ENCODE measurements at regions not wholly inside any gene's neighbourhood (a gene's known extent, or its start where the extent isn't known, plus 50 kb on each side); places are given as distances from the start of the nearest gene placed in this dataset.

GRCh38 chr11:128246810-128247594 is 340.4 kb downstream of the ETS1 start:
- Histone ChIP-seq H3K27me3 (no peaks in the 10 kb centered on the region), H3K4me3 (no peak overlapping the region), H3K27ac (no peak overlapping the region), H3K4me1 (no peaks in the 10 kb centered on the region), H3K36me3 (no peaks in the 10 kb centered on the region), H3K9me3 (no peaks in the 10 kb centered on the region)
- no peak for DNase-seq (ENCODE audit: low spot score in 2 of 2)
- no peak for TF ChIP-seq CTCF (IDR thresholded peaks at IDR 0.05)
- intact Hi-C loops (cut with DNase I), result no loop called here

- no peak overlapping the region for H3K4me3 ChIP-seq
- H3K36me3 ChIP-seq, result no peaks in the 10 kb centered on the region
- H3K9me3 ChIP-seq, result no peaks in the 10 kb centered on the region
- no peaks in the 10 kb centered on the region for H3K4me1 ChIP-seq
- H3K27ac ChIP-seq, result no peak overlapping the region
- no peak for TF ChIP-seq CTCF (IDR thresholded peaks at IDR 0.05)
- no peaks in the 10 kb centered on the region for H3K27me3 ChIP-seq
- no peak for DNase-seq (ENCODE audit: low spot score in 2 of 2)
- intact Hi-C loops (cut with DNase I), result no loop called here
These were observed 341.0 kb downstream of the ETS1 start for GRCh38 chr11:128246364-128246801.

GRCh38 chr11:128244871-128245270 is 342.5 kb downstream of the ETS1 start:
- H3K36me3 ChIP-seq, result no peaks in the 10 kb centered on the region
- no peaks in the 10 kb centered on the region for H3K9me3 ChIP-seq
- no peak overlapping the region for H3K4me3 ChIP-seq
- DNase-seq (ENCODE audit: low spot score in 2 of 2), result no peak
- intact Hi-C loops (cut with DNase I), result no loop called here
- H3K27ac ChIP-seq, result no peak overlapping the region
- TF ChIP-seq CTCF (IDR thresholded peaks at IDR 0.05), result no peak
- H3K4me1 ChIP-seq, result peaks cover 0 to 6% of the 10 kb centered on the region in 2 donors
- no peaks in the 10 kb centered on the region for H3K27me3 ChIP-seq

GRCh38 chr11:128242451-128242850 is 344.9 kb downstream of the ETS1 start:
- no peak for TF ChIP-seq CTCF (IDR thresholded peaks at IDR 0.05)
- no peak for DNase-seq (ENCODE audit: low spot score in 2 of 2)
- intact Hi-C loops (cut with DNase I), result no loop called here
- H3K27me3 ChIP-seq, result no peaks in the 10 kb centered on the region
- no peaks in the 10 kb centered on the region for H3K9me3 ChIP-seq
- no peak overlapping the region for H3K4me3 ChIP-seq
- H3K4me1 ChIP-seq, result peaks cover 0 to 6% of the 10 kb centered on the region in 2 donors
- H3K27ac ChIP-seq, result no peak overlapping the region
- H3K36me3 ChIP-seq, result no peaks in the 10 kb centered on the region

GRCh38 chr11:128240546-128240945 is 346.8 kb downstream of the ETS1 start:
- Histone ChIP-seq H3K4me1 (peaks cover 0 to 6% of the 10 kb centered on the region in 2 donors), H3K36me3 (no peaks in the 10 kb centered on the region), H3K27me3 (no peaks in the 10 kb centered on the region), H3K4me3 (no peak overlapping the region), H3K9me3 (no peaks in the 10 kb centered on the region), H3K27ac (no peak overlapping the region)
- intact Hi-C loops (cut with DNase I), result no loop called here
- no peak for TF ChIP-seq CTCF (IDR thresholded peaks at IDR 0.05)
- no peak for DNase-seq (ENCODE audit: low spot score in 2 of 2)
